Activated naive CD8-positive, alpha-beta T cell treated with anti-CD3 and anti-CD28 coated beads, Interleukin-2, amount 50 U/mL, for 24 hours (primary cell): ENCODE measurements at regions not wholly inside any gene's neighbourhood (a gene's known extent, or its start where the extent isn't known, plus 50 kb on each side); places are given as distances from the start of the nearest gene placed in this dataset.

Experiments
- ATAC-seq: fragments of 150-1000 bp; cut with Tn5 transposase; one replicate; pipeline ENCODE4 v1.10.0; 2021
- DNase-seq: peaks from one replicate; pipeline ENCODE4 v3.0.0; 2021
- H3K27ac Mint-ChIP-seq: one replicate; pipeline ENCODE4 v1.8.0; 2021; ENCODE audit warnings: mild to moderate bottlenecking, mixed read lengths
- H3K27me3 Mint-ChIP-seq: one replicate; pipeline ENCODE4 v1.8.0; 2021; ENCODE audit warnings: mixed read lengths
- H3K36me3 Mint-ChIP-seq: one replicate; pipeline ENCODE4 v1.8.0; 2021; ENCODE audit warnings: low read depth, mixed read lengths
- H3K4me1 Mint-ChIP-seq: one replicate; pipeline ENCODE4 v1.8.0; 2021; ENCODE audit warnings: mixed read lengths
- H3K4me3 Mint-ChIP-seq: one replicate; pipeline ENCODE4 v1.8.0; 2021; ENCODE audit warnings: mild to moderate bottlenecking, moderate library complexity, mixed read lengths
- H3K9me3 Mint-ChIP-seq: one replicate; pipeline ENCODE4 v1.8.0; 2021; ENCODE audit warnings: mixed read lengths

DNA sequence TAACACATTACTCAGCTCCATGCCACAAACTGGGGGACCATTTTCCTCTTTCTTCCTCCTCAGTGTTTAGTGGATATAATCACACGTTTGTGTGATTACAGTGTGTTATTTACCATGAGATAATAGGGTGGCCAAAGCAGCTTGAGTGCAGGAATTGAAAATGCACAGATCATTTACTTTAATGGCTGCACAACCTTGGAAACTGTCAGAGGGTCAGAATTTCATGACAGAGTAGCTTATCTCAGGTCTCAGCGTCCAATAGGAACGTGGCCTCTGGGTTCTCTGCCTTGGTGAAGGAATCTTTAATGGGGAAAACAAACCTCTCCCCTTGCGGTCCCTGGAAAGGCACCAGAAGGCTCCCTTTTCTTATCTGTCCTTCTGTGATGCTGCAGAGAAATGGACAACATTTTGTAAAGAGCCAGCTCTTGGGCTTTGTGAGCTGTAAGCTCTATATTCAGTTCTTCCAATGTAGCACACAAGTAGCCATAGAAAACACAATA is 87.4 kb upstream of the CD180 start:
- no peaks in the 10 kb centered on the region for H3K4me1 Mint-ChIP-seq
- DNase-seq (no peak), ATAC-seq (no peak)
- H3K27ac Mint-ChIP-seq, result no peak overlapping the region
- H3K9me3 Mint-ChIP-seq, result peaks cover 8% of the 10 kb centered on the region
- peaks cover 3% of the 10 kb centered on the region for H3K36me3 Mint-ChIP-seq
- H3K27me3 Mint-ChIP-seq, result no peaks in the 10 kb centered on the region
- H3K4me3 Mint-ChIP-seq, result no peak overlapping the region

- ATAC-seq, result no peak
- no peaks in the 10 kb centered on the region for H3K27me3 Mint-ChIP-seq
- DNase-seq, result no peak
- no peaks in the 10 kb centered on the region for H3K4me1 Mint-ChIP-seq
- H3K27ac Mint-ChIP-seq, result no peak overlapping the region
- no peak overlapping the region for H3K4me3 Mint-ChIP-seq
- peaks cover 12% of the 10 kb centered on the region for H3K9me3 Mint-ChIP-seq
- peaks cover 6% of the 10 kb centered on the region for H3K36me3 Mint-ChIP-seq
These were observed 86.8 kb upstream of the CD180 start for GRCh38 chr5:67283275-67283987.

- H3K27ac Mint-ChIP-seq, result no peak overlapping the region
- no peaks in the 10 kb centered on the region for H3K4me1 Mint-ChIP-seq
- ATAC-seq, result no peak
- peaks cover 10% of the 10 kb centered on the region for H3K36me3 Mint-ChIP-seq
- DNase-seq, result no peak
- H3K27me3 Mint-ChIP-seq, result no peaks in the 10 kb centered on the region
- no peak overlapping the region for H3K4me3 Mint-ChIP-seq
- peaks cover 25% of the 10 kb centered on the region for H3K9me3 Mint-ChIP-seq
These were observed 85.3 kb upstream of the CD180 start for GRCh38 chr5:67281874-67282273.

- H3K36me3 Mint-ChIP-seq, result peaks cover 7% of the 10 kb centered on the region
- H3K27ac Mint-ChIP-seq, result no peak overlapping the region
- no peak for DNase-seq
- H3K27me3 Mint-ChIP-seq, result no peaks in the 10 kb centered on the region
- H3K4me1 Mint-ChIP-seq, result no peaks in the 10 kb centered on the region
- H3K9me3 Mint-ChIP-seq, result peaks cover 27% of the 10 kb centered on the region
- ATAC-seq, result no peak
- no peak overlapping the region for H3K4me3 Mint-ChIP-seq
These were observed 77.2 kb upstream of the CD180 start for GRCh38 chr5:67273689-67274356.

DNA sequence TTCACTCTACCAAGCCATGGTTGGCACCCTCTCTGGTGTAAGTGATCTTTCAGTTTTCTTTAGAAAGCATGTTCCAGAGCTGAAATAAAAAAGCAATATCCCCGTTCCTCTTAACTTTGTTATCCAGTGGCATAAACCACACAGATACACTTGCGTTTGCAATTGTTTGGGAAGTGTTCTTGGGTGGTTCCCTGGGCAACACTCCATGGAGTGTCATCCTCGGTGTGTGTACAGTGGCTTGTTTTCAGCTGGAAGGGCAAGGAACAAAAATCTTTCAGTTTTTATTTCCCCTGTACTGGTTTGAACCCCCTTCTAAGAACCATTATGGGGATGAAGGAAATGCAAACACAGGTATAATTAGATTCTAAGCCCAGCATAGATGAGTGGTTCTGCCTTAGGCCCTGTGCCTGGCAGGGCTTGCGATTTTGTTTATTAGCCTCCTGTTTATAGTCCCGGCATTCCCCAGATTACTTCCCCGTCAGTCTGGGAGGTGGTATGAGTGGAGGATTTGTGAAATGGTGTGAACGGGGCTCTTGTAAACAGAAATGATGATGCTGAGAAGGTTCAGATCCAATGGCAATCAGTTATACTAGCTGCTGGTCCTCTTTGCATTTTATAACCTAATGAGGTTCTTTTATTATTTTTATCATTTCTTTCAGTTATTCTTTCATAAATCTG is 76.0 kb upstream of the CD180 start:
- DNase-seq (no peak), ATAC-seq (no peak)
- Mint-ChIP-seq H3K36me3 (peaks cover 1% of the 10 kb centered on the region), H3K27me3 (no peaks in the 10 kb centered on the region), H3K9me3 (peaks cover 15% of the 10 kb centered on the region), H3K4me3 (no peak overlapping the region), H3K27ac (no peak overlapping the region), H3K4me1 (no peaks in the 10 kb centered on the region)

GRCh38 chr5:67268231-67269021 is 71.8 kb upstream of the CD180 start:
- peaks cover 10% of the 10 kb centered on the region for H3K9me3 Mint-ChIP-seq
- DNase-seq (no peak), ATAC-seq (no peak)
- H3K4me1 Mint-ChIP-seq, result no peaks in the 10 kb centered on the region
- no peaks in the 10 kb centered on the region for H3K36me3 Mint-ChIP-seq
- H3K27me3 Mint-ChIP-seq, result no peaks in the 10 kb centered on the region
- H3K4me3 Mint-ChIP-seq, result no peak overlapping the region
- H3K27ac Mint-ChIP-seq, result no peak overlapping the region

DNA sequence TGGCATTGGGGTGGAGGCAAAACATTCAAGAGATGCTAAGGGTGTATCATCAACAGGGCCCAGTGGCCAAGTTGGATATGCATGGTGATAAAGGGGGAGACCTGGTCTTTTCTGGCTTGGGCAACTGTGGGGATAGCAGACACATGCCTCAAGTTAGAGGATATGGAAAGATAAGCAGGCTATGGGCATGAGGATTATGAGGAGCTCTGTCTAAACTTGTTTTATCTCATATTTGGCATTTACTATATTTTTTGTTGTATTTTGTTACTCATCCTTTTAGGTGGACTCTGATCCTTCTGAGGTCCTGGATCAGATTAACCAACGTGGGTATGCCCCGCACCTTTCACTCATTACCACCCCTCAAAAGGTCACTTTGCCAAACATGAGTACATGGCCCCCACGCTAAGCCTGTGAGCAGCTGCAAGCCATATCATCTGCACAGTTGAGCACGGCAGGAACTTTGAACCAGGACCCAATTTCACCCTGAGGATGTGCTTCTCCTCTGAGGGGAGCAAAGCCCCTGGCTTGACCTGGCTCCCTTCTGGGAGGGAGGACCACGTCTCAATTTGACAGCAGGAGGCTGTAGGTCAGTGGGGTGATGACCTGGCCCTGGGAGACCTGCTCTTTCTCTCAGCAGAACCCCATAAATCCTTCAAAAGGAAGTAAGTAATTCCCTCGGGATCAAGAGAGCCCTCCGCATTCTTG is 71.1 kb upstream of the CD180 start:
- no peak for ATAC-seq
- Mint-ChIP-seq H3K27me3 (no peaks in the 10 kb centered on the region), H3K9me3 (peaks cover 10% of the 10 kb centered on the region), H3K36me3 (no peaks in the 10 kb centered on the region), H3K4me1 (no peaks in the 10 kb centered on the region), H3K4me3 (no peak overlapping the region), H3K27ac (no peak overlapping the region)
- no peak for DNase-seq

GRCh38 chr5:67266654-67267350 is 70.2 kb upstream of the CD180 start:
- Mint-ChIP-seq H3K36me3 (no peaks in the 10 kb centered on the region), H3K4me1 (no peaks in the 10 kb centered on the region), H3K27me3 (no peaks in the 10 kb centered on the region), H3K27ac (no peak overlapping the region), H3K9me3 (peaks cover 10% of the 10 kb centered on the region), H3K4me3 (no peak overlapping the region)
- DNase-seq (no peak), ATAC-seq (no peak)

- no peak for DNase-seq
- Mint-ChIP-seq H3K27me3 (no peaks in the 10 kb centered on the region), H3K9me3 (peaks cover 7% of the 10 kb centered on the region), H3K27ac (no peak overlapping the region), H3K36me3 (no peaks in the 10 kb centered on the region), H3K4me3 (no peak overlapping the region), H3K4me1 (no peaks in the 10 kb centered on the region)
- no peak for ATAC-seq
These were observed 69.4 kb upstream of the CD180 start for GRCh38 chr5:67265951-67266350.

- H3K4me1 Mint-ChIP-seq, result no peaks in the 10 kb centered on the region
These were observed 67.2 kb upstream of the CD180 start for GRCh38 chr5:67263656-67264408.

GRCh38 chr5:67262956-67263355 is 66.4 kb upstream of the CD180 start:
- Mint-ChIP-seq H3K9me3 (no peaks in the 10 kb centered on the region), H3K27ac (no peak overlapping the region), H3K4me1 (no peaks in the 10 kb centered on the region), H3K36me3 (no peaks in the 10 kb centered on the region), H3K4me3 (no peak overlapping the region), H3K27me3 (no peaks in the 10 kb centered on the region)
- no peak for ATAC-seq
- DNase-seq, result no peak

More at GRCh38 chr5:67263656-67264408, 67.2 kb upstream of the CD180 start:
- Mint-ChIP-seq H3K36me3 (no peaks in the 10 kb centered on the region), H3K27me3 (no peaks in the 10 kb centered on the region), H3K9me3 (no peaks in the 10 kb centered on the region), H3K4me3 (no peak overlapping the region), H3K27ac (no peak overlapping the region)
- ATAC-seq (no peak), DNase-seq (no peak)

GRCh38 chr5:67262206-67262605 is 65.6 kb upstream of the CD180 start:
- ATAC-seq, result no peak
- no peak for DNase-seq

More at GRCh38 chr5:67262206-67262605, 65.6 kb upstream of the CD180 start:
- no peaks in the 10 kb centered on the region for H3K27me3 Mint-ChIP-seq
- no peak overlapping the region for H3K27ac Mint-ChIP-seq
- H3K4me1 Mint-ChIP-seq, result no peaks in the 10 kb centered on the region
- H3K9me3 Mint-ChIP-seq, result no peaks in the 10 kb centered on the region
- H3K4me3 Mint-ChIP-seq, result no peak overlapping the region
- no peaks in the 10 kb centered on the region for H3K36me3 Mint-ChIP-seq
